ENCODE measurements at regions not wholly inside any gene's neighbourhood (a gene's known extent, or its start where the extent isn't known, plus 50 kb on each side); places are given as distances from the start of the nearest gene placed in this dataset.

DNA sequence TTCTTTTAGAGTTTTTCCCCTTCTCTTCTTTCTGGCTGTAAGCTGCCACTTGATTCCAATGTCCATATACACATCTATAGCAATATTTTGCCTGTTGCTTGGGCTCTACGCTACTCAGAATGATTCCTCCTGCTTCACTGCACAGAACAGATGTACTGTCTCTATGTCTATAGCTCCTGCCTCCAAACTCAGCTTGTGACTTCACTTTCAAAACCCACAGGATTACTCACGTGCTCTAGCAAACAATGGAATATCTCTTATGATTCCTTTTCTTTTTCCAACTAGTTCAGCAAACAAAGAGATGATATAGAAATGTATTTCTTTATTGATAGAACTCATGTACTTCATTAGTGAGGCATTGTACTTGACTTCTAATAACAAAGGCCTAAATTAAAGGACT lies 80.5 kb upstream of the SOX13 start:
- H3K4me3 ChIP-seq (replicated peaks in 1 of 4; ENCODE audit: control extremely low read depth in 1 of 4, insufficient read depth in 1 of 4, low read depth in 3 of 4, low read length in 4 of 4): no peak overlapping the region
- no peak for TF ChIP-seq EZH2 (IDR thresholded peaks at IDR 0.05; ENCODE audit: low read length, missing control alignments)
- TF ChIP-seq, protein P1, sequence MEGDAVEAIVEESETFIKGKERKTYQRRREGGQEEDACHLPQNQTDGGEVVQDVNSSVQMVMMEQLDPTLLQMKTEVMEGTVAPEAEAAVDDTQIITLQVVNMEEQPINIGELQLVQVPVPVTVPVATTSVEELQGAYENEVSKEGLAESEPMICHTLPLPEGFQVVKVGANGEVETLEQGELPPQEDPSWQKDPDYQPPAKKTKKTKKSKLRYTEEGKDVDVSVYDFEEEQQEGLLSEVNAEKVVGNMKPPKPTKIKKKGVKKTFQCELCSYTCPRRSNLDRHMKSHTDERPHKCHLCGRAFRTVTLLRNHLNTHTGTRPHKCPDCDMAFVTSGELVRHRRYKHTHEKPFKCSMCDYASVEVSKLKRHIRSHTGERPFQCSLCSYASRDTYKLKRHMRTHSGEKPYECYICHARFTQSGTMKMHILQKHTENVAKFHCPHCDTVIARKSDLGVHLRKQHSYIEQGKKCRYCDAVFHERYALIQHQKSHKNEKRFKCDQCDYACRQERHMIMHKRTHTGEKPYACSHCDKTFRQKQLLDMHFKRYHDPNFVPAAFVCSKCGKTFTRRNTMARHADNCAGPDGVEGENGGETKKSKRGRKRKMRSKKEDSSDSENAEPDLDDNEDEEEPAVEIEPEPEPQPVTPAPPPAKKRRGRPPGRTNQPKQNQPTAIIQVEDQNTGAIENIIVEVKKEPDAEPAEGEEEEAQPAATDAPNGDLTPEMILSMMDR (conservative IDR thresholded peaks at IDR 0.05 in 1 of 2, IDR thresholded peaks at IDR 0.05 in 1 of 2; ENCODE audit: low read depth in 1 of 2, low read length in 2 of 2): no peak
- no peaks in the 10 kb centered on the region for H3K4me1 ChIP-seq (ENCODE audit: control insufficient read depth, extremely low read depth, insufficient read depth, low read length)
- no peaks in the 10 kb centered on the region for H3K9me3 ChIP-seq (ENCODE audit: control insufficient read depth, insufficient read depth, low read depth, low read length)
- no peaks in the 10 kb centered on the region for H3K79me2 ChIP-seq (ENCODE audit: control insufficient read depth, insufficient read depth, low read length)
- peak in 1 of 2 donors; percentile 46 for DNase-seq (ENCODE audit: low read depth in 2 of 2)
- H2AFZ ChIP-seq (ENCODE audit: low read length): no peak overlapping the region
- no peaks in the 10 kb centered on the region for H4K20me1 ChIP-seq (ENCODE audit: control insufficient read depth, extremely low read depth, insufficient read depth, low read length)
- no peak overlapping the region for H3K4me2 ChIP-seq (ENCODE audit: extremely low read depth, insufficient read depth, low read length)
- H3K27me3 ChIP-seq (ENCODE audit: control insufficient read depth, insufficient read depth, low read length): no peaks in the 10 kb centered on the region
- H3K9ac ChIP-seq (ENCODE audit: insufficient read depth, low read length): no peak overlapping the region
- no peaks in the 10 kb centered on the region for H3K36me3 ChIP-seq (ENCODE audit: control insufficient read depth, insufficient read depth, low read length)
- H3K27ac ChIP-seq (ENCODE audit: insufficient read depth, low read length): no peak overlapping the region

DNA sequence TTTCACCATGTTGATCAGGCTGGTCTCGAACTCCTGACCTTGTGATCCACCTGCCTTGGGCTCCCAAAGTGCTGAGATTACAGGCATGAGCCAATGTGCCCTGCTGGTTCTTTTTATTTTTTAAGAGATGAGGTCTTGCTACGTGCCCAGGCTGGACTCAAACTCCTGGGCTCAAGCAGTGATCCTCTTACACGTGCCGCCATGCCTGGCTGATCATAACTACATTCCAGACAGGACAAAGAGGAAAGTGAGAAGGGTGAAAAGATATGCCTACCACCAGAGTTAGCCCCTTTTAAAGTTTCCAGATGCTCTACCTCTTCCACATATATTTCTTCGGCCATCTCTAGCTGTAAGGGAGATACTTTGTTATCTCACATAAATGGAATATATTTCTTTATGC lies 79.7 kb upstream of the SOX13 start:
- TF ChIP-seq, protein P1 (conservative IDR thresholded peaks at IDR 0.05 in 1 of 2, IDR thresholded peaks at IDR 0.05 in 1 of 2; ENCODE audit: low read depth in 1 of 2, low read length in 2 of 2): no peak
- no peak for TF ChIP-seq EZH2 (IDR thresholded peaks at IDR 0.05; ENCODE audit: low read length, missing control alignments)
- Histone ChIP-seq H3K27me3 (ENCODE audit: control insufficient read depth, insufficient read depth, low read length) (no peaks in the 10 kb centered on the region), H4K20me1 (ENCODE audit: control insufficient read depth, extremely low read depth, insufficient read depth, low read length) (no peaks in the 10 kb centered on the region), H3K9ac (ENCODE audit: insufficient read depth, low read length) (no peak overlapping the region), H3K4me2 (ENCODE audit: extremely low read depth, insufficient read depth, low read length) (no peak overlapping the region), H3K36me3 (ENCODE audit: control insufficient read depth, insufficient read depth, low read length) (no peaks in the 10 kb centered on the region), H3K4me1 (ENCODE audit: control insufficient read depth, extremely low read depth, insufficient read depth, low read length) (no peaks in the 10 kb centered on the region), H3K9me3 (ENCODE audit: control insufficient read depth, insufficient read depth, low read depth, low read length) (no peaks in the 10 kb centered on the region), H2AFZ (ENCODE audit: low read length) (no peak overlapping the region), H3K79me2 (ENCODE audit: control insufficient read depth, insufficient read depth, low read length) (no peaks in the 10 kb centered on the region), H3K4me3 (replicated peaks in 1 of 4; ENCODE audit: control extremely low read depth in 1 of 4, insufficient read depth in 1 of 4, low read depth in 3 of 4, low read length in 4 of 4) (no peak overlapping the region), H3K27ac (ENCODE audit: insufficient read depth, low read length) (no peak overlapping the region)
- no peak for DNase-seq (ENCODE audit: low read depth in 2 of 2)

DNA sequence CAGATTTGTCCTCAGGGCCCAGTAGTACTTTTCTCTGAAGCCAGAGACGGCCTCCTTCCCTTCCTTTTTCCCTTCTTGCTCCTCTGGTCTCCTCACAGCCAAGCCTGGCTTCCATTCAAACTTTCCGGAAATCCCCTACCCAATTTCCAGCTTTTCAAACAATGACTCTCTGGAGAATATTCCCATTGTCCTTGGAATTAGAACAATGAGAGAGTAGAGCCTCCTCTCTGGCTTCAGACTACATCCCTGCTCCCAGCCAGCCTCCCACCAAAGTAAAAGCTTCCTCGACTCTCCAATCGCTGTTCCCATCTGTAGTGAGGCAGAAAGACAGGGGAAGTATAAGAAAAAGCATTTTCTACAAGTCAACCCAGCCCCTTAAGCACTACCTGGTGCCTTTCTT lies 77.7 kb upstream of the SOX13 start:
- no peak for DNase-seq (ENCODE audit: low read depth in 2 of 2)
- H3K9me3 ChIP-seq (ENCODE audit: control insufficient read depth, insufficient read depth, low read depth, low read length): no peaks in the 10 kb centered on the region
- no peaks in the 10 kb centered on the region for H3K36me3 ChIP-seq (ENCODE audit: control insufficient read depth, insufficient read depth, low read length)
- H2AFZ ChIP-seq (ENCODE audit: low read length): no peak overlapping the region
- H3K4me2 ChIP-seq (ENCODE audit: extremely low read depth, insufficient read depth, low read length): no peak overlapping the region
- TF ChIP-seq, protein P1 (conservative IDR thresholded peaks at IDR 0.05 in 1 of 2, IDR thresholded peaks at IDR 0.05 in 1 of 2; ENCODE audit: low read depth in 1 of 2, low read length in 2 of 2): no peak
- TF ChIP-seq EZH2 (IDR thresholded peaks at IDR 0.05; ENCODE audit: low read length, missing control alignments): no peak
- H3K4me1 ChIP-seq (ENCODE audit: control insufficient read depth, extremely low read depth, insufficient read depth, low read length): no peaks in the 10 kb centered on the region
- no peak overlapping the region for H3K27ac ChIP-seq (ENCODE audit: insufficient read depth, low read length)
- H4K20me1 ChIP-seq (ENCODE audit: control insufficient read depth, extremely low read depth, insufficient read depth, low read length): no peaks in the 10 kb centered on the region
- H3K27me3 ChIP-seq (ENCODE audit: control insufficient read depth, insufficient read depth, low read length): no peaks in the 10 kb centered on the region
- H3K79me2 ChIP-seq (ENCODE audit: control insufficient read depth, insufficient read depth, low read length): no peaks in the 10 kb centered on the region
- no peak overlapping the region for H3K9ac ChIP-seq (ENCODE audit: insufficient read depth, low read length)
- H3K4me3 ChIP-seq (replicated peaks in 1 of 4; ENCODE audit: control extremely low read depth in 1 of 4, insufficient read depth in 1 of 4, low read depth in 3 of 4, low read length in 4 of 4): no peak overlapping the region

Measured in fibroblast of lung (primary cell).